GM12878 (cell line): ENCODE measurements at regions not wholly inside any gene's neighbourhood (a gene's known extent, or its start where the extent isn't known, plus 50 kb on each side); places are given as distances from the start of the nearest gene placed in this dataset.

Source experiments
- BCLAF1 ChIP-seq: fragments of 450-650 bp; IDR thresholded peaks from 2 replicates; pipeline ENCODE4 v1.6.1; 2017; ENCODE audit warnings: antibody characterized with exemption, mild to moderate bottlenecking, moderate library complexity
- CTCF ChIP-seq, 3 experiments: IDR thresholded peaks in 2 of 3; conservative IDR thresholded peaks in 1 of 3; 2 replicates each; pipeline ENCODE4 v1.5.1; 2011; ENCODE audit warnings: low read depth in 3 of 3, low read length in 3 of 3, mild to moderate bottlenecking in 3 of 3, control low read depth in 2 of 3, moderate library complexity in 2 of 3, inconsistent platforms in 1 of 3, mixed read lengths in 1 of 3; ENCODE audit not compliant: control insufficient read depth in 2 of 3, insufficient read depth in 1 of 3; ENCODE audit errors: extremely low read depth in 1 of 3
- ESRRA ChIP-seq: IDR thresholded peaks from 2 replicates; pipeline ENCODE4 v1.6.1; 2012; ENCODE audit warnings: mild to moderate bottlenecking, low read length, improper control_type of control experiment
- FOXM1 ChIP-seq: IDR thresholded peaks from 2 replicates; pipeline ENCODE4 v1.6.1; 2012; ENCODE audit warnings: low read depth, mild to moderate bottlenecking, inconsistent platforms, low read length, moderate library complexity
- PAX8 ChIP-seq: fragments of 450-650 bp; IDR thresholded peaks from 2 replicates; pipeline ENCODE4 v1.6.1; 2017; ENCODE audit warnings: mild to moderate bottlenecking, moderate library complexity
- POLR2AphosphoS5 ChIP-seq: IDR thresholded peaks from 2 replicates; pipeline ENCODE4 v1.6.1; 2011; ENCODE audit warnings: mild to moderate bottlenecking, low read length, inconsistent platforms
- TAF1 ChIP-seq: IDR thresholded peaks from 2 replicates; pipeline ENCODE4 v1.6.1; 2011; ENCODE audit warnings: mild to moderate bottlenecking, low read depth, low read length, borderline replicate concordance
- USF2 ChIP-seq: IDR thresholded peaks from 2 replicates; pipeline ENCODE4 v1.6.1; 2011; ENCODE audit warnings: low read depth, low read length, improper control_type of control experiment, borderline replicate concordance
- YBX1 ChIP-seq: fragments of 450-650 bp; IDR thresholded peaks from 2 replicates; pipeline ENCODE4 v1.6.1; 2016; ENCODE audit warnings: antibody characterized with exemption
- ZNF217 ChIP-seq: fragments of 450-650 bp; IDR thresholded peaks from 2 replicates; pipeline ENCODE4 v1.6.1; 2017; ENCODE audit warnings: antibody characterized with exemption, mild to moderate bottlenecking

GRCh38 chr15:57827971-57828370, 121.5 kb downstream of the POLR2M start:
- no peak for TF ChIP-seq USF2
- no peak for TF ChIP-seq BCLAF1
- TF ChIP-seq TAF1, result no peak
- no peak for TF ChIP-seq POLR2AphosphoS5
- TF ChIP-seq YBX1, result no peak
- TF ChIP-seq PAX8, result no peak
- no peak for TF ChIP-seq ZNF217
- no peak for TF ChIP-seq CTCF (IDR thresholded peaks at IDR 0.05 in 2 of 3, conservative IDR thresholded peaks at IDR 0.05 in 1 of 3; ENCODE audit: control insufficient read depth in 2 of 3, extremely low read depth in 1 of 3, insufficient read depth in 1 of 3, low read depth in 3 of 3, low read length in 3 of 3)
- no peak for TF ChIP-seq FOXM1
- TF ChIP-seq ESRRA, result no peak
